Astrocyte of the cerebellum (primary cell): ENCODE measurements at regions not wholly inside any gene's neighbourhood (a gene's known extent, or its start where the extent isn't known, plus 50 kb on each side); places are given as distances from the start of the nearest gene placed in this dataset.

Source experiments
- DNase-seq: peaks from one replicate; pipeline ENCODE4 v3.0.0-alpha.2; 2011; ENCODE audit warnings: low read depth
- H3K4me3 ChIP-seq: 2 replicates; pipeline ENCODE4 v1.5.1; 2011; ENCODE audit warnings: mild to moderate bottlenecking, low read depth, low read length, moderate library complexity
- CTCF ChIP-seq: IDR thresholded peaks from 2 replicates; pipeline ENCODE4 v1.5.1; 2012; ENCODE audit warnings: low read length, low read depth, moderate library complexity, mild to moderate bottlenecking; ENCODE audit errors: missing control alignments
- in situ Hi-C: cut with HindIII; loops from 2 replicates; pipeline ENCODE4 v1.10.0; 2017; ENCODE audit warnings: low sequenced_read_pairs

- in situ Hi-C loops: no loop called here
- TF ChIP-seq CTCF: no peak
- DNase-seq: no peak
- no peak overlapping the region for H3K4me3 ChIP-seq
Observed at GRCh38 chr7:152527610-152528032, 91.8 kb upstream of the KMT2C start.

- TF ChIP-seq CTCF: no peak
- in situ Hi-C loops: no loop called here
- no peak overlapping the region for H3K4me3 ChIP-seq
- DNase-seq: no peak
Observed at GRCh38 chr7:152523916-152524315, 88.1 kb upstream of the KMT2C start.

GRCh38 chr7:152522571-152523067 lies 86.8 kb upstream of the KMT2C start:
- peak overlapping the region; percentile 26 for H3K4me3 ChIP-seq
- no peak for TF ChIP-seq CTCF
- in situ Hi-C loops: no loop called here
- DNase-seq: no peak

GRCh38 chr7:152521420-152522337 lies 85.9 kb upstream of the KMT2C start:
- in situ Hi-C loops: no loop called here
- no peak for TF ChIP-seq CTCF

GRCh38 chr7:152520861-152521302 lies 85.1 kb upstream of the KMT2C start:
- no peak overlapping the region for H3K4me3 ChIP-seq
- DNase-seq: no peak
- no peak for TF ChIP-seq CTCF
- in situ Hi-C loops: no loop called here

More at GRCh38 chr7:152521420-152522337, 85.9 kb upstream of the KMT2C start:
- DNase-seq: no peak
- H3K4me3 ChIP-seq: no peak overlapping the region

- no peak for TF ChIP-seq CTCF
- DNase-seq: no peak
- in situ Hi-C loops: no loop called here
- no peak overlapping the region for H3K4me3 ChIP-seq
Observed at GRCh38 chr7:152519290-152519689, 83.5 kb upstream of the KMT2C start.
